Endothelial cell (in vitro differentiated cells): ENCODE measurements at regions not wholly inside any gene's neighbourhood (a gene's known extent, or its start where the extent isn't known, plus 50 kb on each side); places are given as distances from the start of the nearest gene placed in this dataset.

Experiments
- DNase-seq: peaks from one replicate; pipeline ENCODE4 v3.0.0; 2021; ENCODE audit warnings: low spot score
- H3K27ac Mint-ChIP-seq: one replicate; pipeline ENCODE4 v1.8.0; 2021; ENCODE audit warnings: mixed read lengths, inconsistent platforms; ENCODE audit not compliant: unreplicated experiment
- H3K27me3 Mint-ChIP-seq: one replicate; pipeline ENCODE4 v1.8.0; 2021; ENCODE audit warnings: mild to moderate bottlenecking, moderate library complexity, mixed read lengths, inconsistent platforms; ENCODE audit not compliant: unreplicated experiment
- H3K36me3 Mint-ChIP-seq: one replicate; pipeline ENCODE4 v1.8.0; 2021; ENCODE audit warnings: mild to moderate bottlenecking, low read depth, mixed read lengths, inconsistent platforms; ENCODE audit not compliant: unreplicated experiment
- H3K4me1 Mint-ChIP-seq: one replicate; pipeline ENCODE4 v1.8.0; 2021; ENCODE audit warnings: mild to moderate bottlenecking, mixed read lengths, inconsistent platforms; ENCODE audit not compliant: unreplicated experiment
- H3K4me3 Mint-ChIP-seq: one replicate; pipeline ENCODE4 v1.8.0; 2021; ENCODE audit warnings: mild to moderate bottlenecking, mixed read lengths, inconsistent platforms; ENCODE audit not compliant: unreplicated experiment
- H3K9me3 Mint-ChIP-seq: one replicate; pipeline ENCODE4 v1.8.0; 2021; ENCODE audit warnings: mixed read lengths, inconsistent platforms; ENCODE audit not compliant: unreplicated experiment
- TF ChIP-seq, protein P1 (sequence below): fragments of 200-600 bp; sonication (generic); IDR thresholded peaks from one replicate; pipeline ENCODE4 v1.5.0; 2021; ENCODE audit warnings: antibody characterized with exemption; ENCODE audit not compliant: unreplicated experiment

- peaks cover 6% of the 10 kb centered on the region for H3K27me3 Mint-ChIP-seq
- TF ChIP-seq, protein P1, sequence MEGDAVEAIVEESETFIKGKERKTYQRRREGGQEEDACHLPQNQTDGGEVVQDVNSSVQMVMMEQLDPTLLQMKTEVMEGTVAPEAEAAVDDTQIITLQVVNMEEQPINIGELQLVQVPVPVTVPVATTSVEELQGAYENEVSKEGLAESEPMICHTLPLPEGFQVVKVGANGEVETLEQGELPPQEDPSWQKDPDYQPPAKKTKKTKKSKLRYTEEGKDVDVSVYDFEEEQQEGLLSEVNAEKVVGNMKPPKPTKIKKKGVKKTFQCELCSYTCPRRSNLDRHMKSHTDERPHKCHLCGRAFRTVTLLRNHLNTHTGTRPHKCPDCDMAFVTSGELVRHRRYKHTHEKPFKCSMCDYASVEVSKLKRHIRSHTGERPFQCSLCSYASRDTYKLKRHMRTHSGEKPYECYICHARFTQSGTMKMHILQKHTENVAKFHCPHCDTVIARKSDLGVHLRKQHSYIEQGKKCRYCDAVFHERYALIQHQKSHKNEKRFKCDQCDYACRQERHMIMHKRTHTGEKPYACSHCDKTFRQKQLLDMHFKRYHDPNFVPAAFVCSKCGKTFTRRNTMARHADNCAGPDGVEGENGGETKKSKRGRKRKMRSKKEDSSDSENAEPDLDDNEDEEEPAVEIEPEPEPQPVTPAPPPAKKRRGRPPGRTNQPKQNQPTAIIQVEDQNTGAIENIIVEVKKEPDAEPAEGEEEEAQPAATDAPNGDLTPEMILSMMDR = no peak
- H3K4me1 Mint-ChIP-seq = no peaks in the 10 kb centered on the region
- no peaks in the 10 kb centered on the region for H3K9me3 Mint-ChIP-seq
- no peak overlapping the region for H3K27ac Mint-ChIP-seq
- DNase-seq = no peak
- no peak overlapping the region for H3K4me3 Mint-ChIP-seq
- no peaks in the 10 kb centered on the region for H3K36me3 Mint-ChIP-seq
These were observed 223.8 kb upstream of the CLINT1 start for GRCh38 chr5:158082696-158083287.

DNA sequence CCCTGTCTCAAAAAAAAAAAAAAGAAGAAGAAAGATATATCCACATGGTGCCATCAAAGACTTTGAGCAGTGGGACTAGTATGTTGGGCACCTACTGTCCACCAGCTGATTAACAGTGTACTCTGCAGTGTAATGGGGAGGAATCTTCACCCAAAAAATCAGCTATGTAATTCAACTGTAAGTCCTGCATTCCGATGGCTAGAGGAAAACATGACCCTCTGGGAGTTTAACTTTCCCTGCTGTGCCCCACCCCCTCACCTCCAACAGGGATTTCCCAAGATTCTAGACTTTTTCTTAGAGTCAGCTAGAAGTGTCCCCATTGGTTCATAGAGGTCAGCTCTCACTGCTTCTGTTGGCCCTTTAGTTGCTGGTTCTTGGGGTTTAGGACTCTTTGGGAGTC is 221.2 kb upstream of the CLINT1 start:
- Mint-ChIP-seq H3K27me3 (peaks cover 8% of the 10 kb centered on the region), H3K9me3 (no peaks in the 10 kb centered on the region), H3K4me1 (peaks cover 5% of the 10 kb centered on the region), H3K27ac (no peak overlapping the region), H3K36me3 (no peaks in the 10 kb centered on the region), H3K4me3 (no peak overlapping the region)
- TF ChIP-seq, protein P1 = no peak
- no peak for DNase-seq

GRCh38 chr5:158079097-158079496 is 220.2 kb upstream of the CLINT1 start:
- TF ChIP-seq, protein P1 = no peak
- H3K4me3 Mint-ChIP-seq = no peak overlapping the region

DNA sequence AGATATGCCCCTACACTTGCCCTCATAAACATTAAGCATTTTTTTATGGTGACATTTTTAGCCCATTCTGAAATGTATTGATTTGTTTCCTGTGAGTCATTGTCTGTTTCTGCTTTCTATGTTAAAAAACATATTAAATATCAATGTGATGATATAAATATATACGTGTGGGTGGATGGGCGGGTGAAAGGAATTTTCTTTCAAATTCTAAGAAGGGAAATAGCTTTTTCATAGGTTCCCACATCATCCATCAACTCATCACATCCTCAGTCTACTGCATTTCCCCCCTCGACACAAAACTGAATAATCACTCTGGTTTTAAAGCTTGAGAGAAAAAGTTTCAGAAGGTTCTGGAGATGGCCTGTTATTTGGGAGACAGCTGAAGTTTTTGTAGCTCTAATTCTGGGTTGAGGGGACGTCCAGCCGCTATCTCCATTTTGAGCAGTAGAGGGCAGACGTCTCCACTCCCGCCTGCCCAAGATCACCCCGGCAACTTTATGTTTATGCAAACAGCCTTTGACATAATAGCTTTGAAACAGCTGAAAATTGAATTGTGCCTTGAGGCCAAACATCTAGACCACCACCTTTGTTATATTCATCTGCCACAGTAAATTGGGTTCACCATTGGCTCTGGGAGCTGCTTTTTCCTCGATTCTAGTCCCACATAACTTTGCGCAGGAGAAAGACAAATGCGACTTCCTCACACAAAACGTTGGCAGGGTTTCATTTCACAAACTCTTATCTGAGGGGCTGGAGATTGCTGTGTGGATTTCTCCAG is 216.2 kb upstream of the CLINT1 start:
- H3K9me3 Mint-ChIP-seq = no peaks in the 10 kb centered on the region
- H3K4me1 Mint-ChIP-seq = peaks cover 21% of the 10 kb centered on the region
- peak overlapping the region; percentile 94 for H3K27ac Mint-ChIP-seq
- TF ChIP-seq, protein P1 = peak; percentile 64
- H3K4me3 Mint-ChIP-seq = no peak overlapping the region
- peaks cover 7% of the 10 kb centered on the region for H3K27me3 Mint-ChIP-seq
- H3K36me3 Mint-ChIP-seq = no peaks in the 10 kb centered on the region
- DNase-seq = peak; percentile 77

More at GRCh38 chr5:158079097-158079496, 220.2 kb upstream of the CLINT1 start:
- no peaks in the 10 kb centered on the region for H3K9me3 Mint-ChIP-seq
- H3K27ac Mint-ChIP-seq = no peak overlapping the region
- no peaks in the 10 kb centered on the region for H3K36me3 Mint-ChIP-seq
- H3K4me1 Mint-ChIP-seq = peaks cover 5% of the 10 kb centered on the region
- DNase-seq = no peak
- peaks cover 7% of the 10 kb centered on the region for H3K27me3 Mint-ChIP-seq

- no peak overlapping the region for H3K4me3 Mint-ChIP-seq
- H3K27ac Mint-ChIP-seq = peak overlapping the region; percentile 74
- no peaks in the 10 kb centered on the region for H3K36me3 Mint-ChIP-seq
- no peaks in the 10 kb centered on the region for H3K9me3 Mint-ChIP-seq
- H3K27me3 Mint-ChIP-seq = peaks cover 6% of the 10 kb centered on the region
- TF ChIP-seq, protein P1 = no peak
- no peak for DNase-seq
- peaks cover 26% of the 10 kb centered on the region for H3K4me1 Mint-ChIP-seq
These were observed 215.6 kb upstream of the CLINT1 start for GRCh38 chr5:158074597-158074991.
